GM12892 (cell line): ENCODE measurements at regions not wholly inside any gene's neighbourhood (a gene's known extent, or its start where the extent isn't known, plus 50 kb on each side); places are given as distances from the start of the nearest gene placed in this dataset.

Source experiments
- DNase-seq: peaks from one replicate; pipeline ENCODE4 v3.0.0; 2011; ENCODE audit not compliant: insufficient read length
- FAIRE-seq: peaks from 2 replicates; lab custom pipeline; 2011; peaks lifted over from hg19 to GRCh38; lab: Jason Lieb, UNC
- POLR2A ChIP-seq: IDR thresholded peaks from 2 replicates; pipeline ENCODE4 v1.6.1; 2011; ENCODE audit warnings: low read depth, low read length, control low read depth
- POLR2AphosphoS5 ChIP-seq: IDR thresholded peaks from 2 replicates; pipeline ENCODE4 v1.6.1; 2011; ENCODE audit warnings: low read depth, low read length, control low read depth
- TAF1 ChIP-seq: IDR thresholded peaks from 2 replicates; pipeline ENCODE4 v1.6.1; 2011; ENCODE audit warnings: low read depth, mild to moderate bottlenecking, control low read depth, low read length, borderline replicate concordance

GRCh38 chr4:155569471-155569870 lies 97.2 kb upstream of the GUCY1A1 start:
- TF ChIP-seq POLR2A = no peak
- TF ChIP-seq POLR2AphosphoS5 = no peak
- no peak for TF ChIP-seq TAF1
- no peak for DNase-seq
- FAIRE-seq = no peak

GRCh38 chr4:155568641-155569220 lies 97.9 kb upstream of the GUCY1A1 start:
- TF ChIP-seq TAF1 = no peak
- no peak for TF ChIP-seq POLR2A
- TF ChIP-seq POLR2AphosphoS5 = no peak
- FAIRE-seq (no peak), DNase-seq (no peak)

GRCh38 chr4:155566354-155566753 lies 100.3 kb upstream of the GUCY1A1 start:
- TF ChIP-seq POLR2AphosphoS5 (no peak), POLR2A (no peak), TAF1 (no peak)
- DNase-seq (no peak), FAIRE-seq (no peak)

- DNase-seq (no peak), FAIRE-seq (no peak)
- TF ChIP-seq TAF1 = no peak
- TF ChIP-seq POLR2A = no peak
- no peak for TF ChIP-seq POLR2AphosphoS5
Measured at GRCh38 chr4:155565776-155566175, 100.9 kb upstream of the GUCY1A1 start.

- FAIRE-seq (no peak), DNase-seq (no peak)
- TF ChIP-seq POLR2A (no peak), TAF1 (no peak), POLR2AphosphoS5 (no peak)
Measured at GRCh38 chr4:155565330-155565729, 101.3 kb upstream of the GUCY1A1 start.

- no peak for TF ChIP-seq POLR2A
- no peak for TF ChIP-seq POLR2AphosphoS5
- TF ChIP-seq TAF1 = no peak
- FAIRE-seq = no peak
- no peak for DNase-seq
Measured at GRCh38 chr4:155564880-155565279, 101.8 kb upstream of the GUCY1A1 start.

- FAIRE-seq (no peak), DNase-seq (no peak)
- TF ChIP-seq POLR2A (no peak), POLR2AphosphoS5 (no peak), TAF1 (no peak)
Measured at GRCh38 chr4:155564086-155564485, 102.6 kb upstream of the GUCY1A1 start.

GRCh38 chr4:155559915-155560314 lies 106.7 kb upstream of the GUCY1A1 start:
- no peak for TF ChIP-seq POLR2AphosphoS5
- TF ChIP-seq TAF1 = no peak
- TF ChIP-seq POLR2A = no peak
- DNase-seq = no peak
- FAIRE-seq = no peak

GRCh38 chr4:155552180-155552579 lies 114.5 kb upstream of the GUCY1A1 start:
- DNase-seq = no peak
- no peak for FAIRE-seq
- TF ChIP-seq POLR2AphosphoS5 = no peak
- TF ChIP-seq TAF1 = no peak
- TF ChIP-seq POLR2A = no peak

- DNase-seq = no peak
- no peak for FAIRE-seq
- TF ChIP-seq TAF1 (no peak), POLR2AphosphoS5 (no peak), POLR2A (no peak)
Measured at GRCh38 chr4:155548173-155548572, 118.5 kb upstream of the GUCY1A1 start.

- TF ChIP-seq POLR2AphosphoS5 (no peak), POLR2A (no peak), TAF1 (no peak)
- FAIRE-seq (no peak), DNase-seq (no peak)
Measured at GRCh38 chr4:155546451-155546850, 120.2 kb upstream of the GUCY1A1 start.

GRCh38 chr4:155545456-155545855 lies 121.2 kb upstream of the GUCY1A1 start:
- TF ChIP-seq TAF1 (no peak), POLR2AphosphoS5 (no peak), POLR2A (no peak)
- DNase-seq = no peak
- no peak for FAIRE-seq

GRCh38 chr4:155544547-155544946 lies 122.1 kb upstream of the GUCY1A1 start:
- no peak for DNase-seq
- TF ChIP-seq TAF1 = no peak
- no peak for FAIRE-seq

- TF ChIP-seq POLR2AphosphoS5 (no peak), TAF1 (no peak), POLR2A (no peak)
- FAIRE-seq (no peak), DNase-seq (no peak)
Measured at GRCh38 chr4:155543126-155543765, 123.4 kb upstream of the GUCY1A1 start.
